Mucosa of stomach (tissue), 1 donor: ENCODE measurements at regions not wholly inside any gene's neighbourhood (a gene's known extent, or its start where the extent isn't known, plus 50 kb on each side); places are given as distances from the start of the nearest gene placed in this dataset.

Source experiments
- H3K27me3 ChIP-seq: one replicate; pipeline ENCODE4 v1.7.0; 2013; ENCODE audit warnings: mild to moderate bottlenecking, low read length; ENCODE audit not compliant: control insufficient read depth, insufficient read depth
- H3K36me3 ChIP-seq: one replicate; pipeline ENCODE4 v1.7.0; 2013; ENCODE audit warnings: low read length; ENCODE audit not compliant: control insufficient read depth, insufficient read depth
- H3K4me1 ChIP-seq: one replicate; pipeline ENCODE4 v1.7.0; 2013; ENCODE audit warnings: mild to moderate bottlenecking, low read length; ENCODE audit not compliant: control insufficient read depth, insufficient read depth
- H3K4me3 ChIP-seq: one replicate; pipeline ENCODE4 v1.7.0; 2013; ENCODE audit warnings: low read length
- H3K9ac ChIP-seq: one replicate; pipeline ENCODE4 v1.7.0; 2013; ENCODE audit warnings: mild to moderate bottlenecking, low read length, moderate library complexity
- H3K9me3 ChIP-seq: one replicate; pipeline ENCODE4 v1.7.0; 2013; ENCODE audit warnings: mild to moderate bottlenecking, low read length, moderate library complexity; ENCODE audit not compliant: control insufficient read depth
- donor health status: Pancreatic carcinoma.

GRCh38 chr16:87245511-87245910 is 71.7 kb downstream of the C16orf95 start:
- no peaks in the 10 kb centered on the region for H3K36me3 ChIP-seq
- no peak overlapping the region for H3K4me3 ChIP-seq
- no peak overlapping the region for H3K9ac ChIP-seq
- no peaks in the 10 kb centered on the region for H3K4me1 ChIP-seq
- H3K9me3 ChIP-seq: no peaks in the 10 kb centered on the region
- H3K27me3 ChIP-seq: peaks cover 10% of the 10 kb centered on the region

- Histone ChIP-seq H3K9ac (no peak overlapping the region), H3K9me3 (no peaks in the 10 kb centered on the region), H3K36me3 (no peaks in the 10 kb centered on the region), H3K4me3 (no peak overlapping the region), H3K4me1 (no peaks in the 10 kb centered on the region), H3K27me3 (peaks cover 10% of the 10 kb centered on the region)
Observed at GRCh38 chr16:87246269-87247065, 70.7 kb downstream of the C16orf95 start.

DNA sequence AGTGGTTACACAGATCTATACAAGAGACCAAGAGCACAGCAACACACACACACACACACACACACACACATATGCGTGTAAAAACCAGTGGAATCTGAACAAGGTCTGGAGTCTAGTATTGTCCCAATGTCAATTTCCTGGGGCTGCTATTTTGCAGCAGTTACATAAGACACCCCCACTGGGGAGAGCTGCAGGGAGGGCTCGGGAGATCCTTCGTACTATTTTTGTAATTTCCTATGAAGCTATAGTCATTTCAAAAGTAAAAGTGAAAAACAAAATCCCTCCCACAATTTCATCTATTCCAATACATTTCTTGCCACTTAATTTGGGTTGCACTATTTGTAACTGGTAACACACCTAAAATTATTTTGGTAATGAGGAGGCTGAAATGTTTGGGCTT is 68.5 kb downstream of the C16orf95 start:
- no peaks in the 10 kb centered on the region for H3K4me1 ChIP-seq
- no peak overlapping the region for H3K4me3 ChIP-seq
- no peaks in the 10 kb centered on the region for H3K9me3 ChIP-seq
- no peaks in the 10 kb centered on the region for H3K36me3 ChIP-seq
- peaks cover 7% of the 10 kb centered on the region for H3K27me3 ChIP-seq
- H3K9ac ChIP-seq: no peak overlapping the region

DNA sequence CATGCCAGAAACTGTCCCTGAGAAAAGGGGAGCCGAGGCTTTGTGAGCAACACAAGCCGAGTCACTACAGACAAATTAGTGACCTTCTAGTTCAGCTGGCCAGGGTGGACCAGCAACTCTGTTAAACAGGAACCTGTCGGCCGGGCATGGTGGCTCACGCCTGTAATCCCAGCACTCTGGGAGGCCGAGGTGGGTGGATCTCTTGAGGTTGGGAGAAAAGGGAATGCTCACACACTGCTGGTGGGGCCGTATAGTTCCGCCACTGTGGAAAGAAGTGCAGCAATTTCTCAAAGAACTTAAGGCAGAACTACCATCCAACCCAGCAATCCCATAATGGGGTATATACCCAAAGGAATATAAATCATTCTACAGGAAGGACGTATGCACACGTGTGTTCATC is 67.8 kb downstream of the C16orf95 start:
- Histone ChIP-seq H3K36me3 (no peaks in the 10 kb centered on the region), H3K4me1 (no peaks in the 10 kb centered on the region), H3K27me3 (peaks cover 7% of the 10 kb centered on the region), H3K9me3 (no peaks in the 10 kb centered on the region), H3K4me3 (no peak overlapping the region), H3K9ac (no peak overlapping the region)

DNA sequence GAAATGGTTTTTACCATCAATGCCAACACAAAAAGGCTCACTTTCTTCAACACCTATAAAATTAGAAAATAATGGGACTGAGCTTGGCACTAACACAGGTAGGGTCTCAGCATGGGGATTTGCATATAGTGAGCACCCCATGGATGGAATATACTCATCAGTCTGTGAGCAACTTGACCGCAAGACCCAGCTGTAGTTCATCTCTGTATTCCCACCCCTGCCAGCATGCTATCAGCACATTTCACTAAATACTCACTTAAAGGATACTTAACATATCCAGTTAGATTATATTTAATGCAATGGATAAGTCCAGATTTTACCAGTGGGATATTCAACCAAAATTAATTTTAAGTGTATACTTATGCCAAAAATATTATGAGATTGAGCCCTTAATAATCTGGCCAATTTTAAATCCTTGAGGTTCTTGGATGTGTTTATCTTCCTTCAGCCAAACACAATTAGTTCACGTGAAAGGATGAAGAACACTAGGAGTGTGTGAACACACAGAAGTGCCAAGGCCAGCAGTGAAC is 66.7 kb downstream of the C16orf95 start:
- no peak overlapping the region for H3K9ac ChIP-seq
- no peak overlapping the region for H3K4me3 ChIP-seq
- no peaks in the 10 kb centered on the region for H3K4me1 ChIP-seq
- no peaks in the 10 kb centered on the region for H3K36me3 ChIP-seq
- no peaks in the 10 kb centered on the region for H3K9me3 ChIP-seq
- peaks cover 5% of the 10 kb centered on the region for H3K27me3 ChIP-seq

DNA sequence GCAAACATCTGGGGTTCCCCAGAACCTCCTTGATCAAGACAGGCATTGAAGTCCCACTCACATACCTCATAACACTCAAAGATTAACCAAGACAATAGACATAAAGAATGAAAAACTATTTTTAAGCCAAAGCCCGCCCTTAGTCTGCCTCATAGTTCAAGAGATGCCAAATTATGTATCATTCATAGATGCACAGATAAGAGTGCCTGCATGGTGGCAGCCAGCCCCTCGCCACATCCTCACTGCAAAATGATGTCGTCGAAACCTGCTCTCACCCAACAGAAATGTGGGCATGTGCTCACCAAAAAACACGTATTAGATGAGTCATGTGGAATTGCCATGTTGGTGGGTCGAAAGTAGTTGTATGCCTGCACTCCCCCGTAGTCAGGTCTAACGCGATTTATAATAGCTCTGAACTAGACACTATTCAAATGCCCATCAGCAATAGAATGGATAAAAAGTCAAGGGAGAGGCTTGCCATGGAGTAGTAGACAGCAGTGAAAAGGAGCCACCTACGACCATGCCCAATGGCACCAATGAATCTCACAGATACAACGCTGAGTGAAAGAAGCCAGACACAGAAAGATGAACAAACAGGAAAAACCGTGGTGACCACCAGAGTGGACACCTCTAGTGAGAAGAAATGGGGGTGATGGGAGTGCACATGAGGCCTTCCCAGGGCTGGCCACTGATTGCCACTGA is 64.8 kb downstream of the C16orf95 start:
- H3K9me3 ChIP-seq: no peaks in the 10 kb centered on the region
- H3K36me3 ChIP-seq: no peaks in the 10 kb centered on the region
- H3K9ac ChIP-seq: no peak overlapping the region
- no peaks in the 10 kb centered on the region for H3K27me3 ChIP-seq
- no peaks in the 10 kb centered on the region for H3K4me1 ChIP-seq
- no peak overlapping the region for H3K4me3 ChIP-seq
